Endothelial cell of umbilical vein (primary cell): ENCODE measurements at regions not wholly inside any gene's neighbourhood (a gene's known extent, or its start where the extent isn't known, plus 50 kb on each side); places are given as distances from the start of the nearest gene placed in this dataset.

Experiments used
- BruUV-seq: library from RNA; stranded (reverse); fragments of 400-500 nt; replicated peaks from 2 replicates; lab custom pipeline; 2021; lab: Mats Ljungman, UMichigan
- CTCF ChIA-PET: fragments of 300-600, 350-600 bp; sonication (Branson Sonifier 250); formaldehyde crosslinking; loops from one replicate; lab custom pipeline; 2021; ENCODE audit warnings: antibody characterized with exemption, inconsistent platforms; lab: Charles Lee
- POLR2A ChIA-PET: fragments of 300-600, 350-600 bp; sonication (Branson Sonifier 250); formaldehyde crosslinking; loops from one replicate; lab custom pipeline; 2021; ENCODE audit warnings: antibody characterized with exemption, inconsistent platforms; lab: Charles Lee
- DNase-seq: peaks from one replicate; pipeline ENCODE4 v3.0.0-alpha.2; 2011; ENCODE audit warnings: low read depth, low spot score
- FAIRE-seq: peaks from 2 replicates; lab custom pipeline; 2011; peaks lifted over from hg19 to GRCh38; lab: Jason Lieb, UNC
- H2AFZ ChIP-seq: 2 replicates; pipeline ENCODE4 v1.6.0; 2012; ENCODE audit warnings: low read depth, low read length, control low read depth, inconsistent platforms
- H3K27ac ChIP-seq: 2 replicates; pipeline ENCODE4 v1.5.1; 2011; ENCODE audit warnings: low read depth, mild to moderate bottlenecking, control low read depth, low read length, moderate library complexity; ENCODE audit not compliant: insufficient read depth
- H3K27me3 ChIP-seq, 2 experiments: 2 replicates each; pipeline versions ENCODE4 v1.6.0 to v1.6.1; 2011; ENCODE audit warnings: low read length in 2 of 2, mixed read lengths in 1 of 2; ENCODE audit not compliant: control insufficient read depth in 2 of 2, insufficient read depth in 2 of 2
- H3K36me3 ChIP-seq, 2 experiments: 2 replicates in 1 of 2; 3 replicates in 1 of 2; pipeline ENCODE4 v1.5.1; 2011; ENCODE audit warnings: low read length in 2 of 2, mild to moderate bottlenecking in 1 of 2, moderate library complexity in 1 of 2; ENCODE audit not compliant: control insufficient read depth in 2 of 2, insufficient read depth in 2 of 2; ENCODE audit errors: extremely low read depth in 1 of 2
- H3K4me1 ChIP-seq: 3 replicates; pipeline ENCODE4 v1.5.1; 2011; ENCODE audit warnings: mild to moderate bottlenecking, low read length; ENCODE audit not compliant: control insufficient read depth, insufficient read depth; ENCODE audit errors: extremely low read depth
- H3K4me2 ChIP-seq: 2 replicates; pipeline ENCODE4 v1.6.1; 2011; ENCODE audit warnings: low read length, control low read depth, mixed read lengths; ENCODE audit not compliant: insufficient read depth
- H3K4me3 ChIP-seq, 3 experiments: fragments of 200-600 bp in 1 of 3; sonication (generic), shearing (Covaris generic) in 1 of 3; replicated peaks in 1 of 3; 2 replicates each; pipeline ENCODE4 v1.5.1; 2011 to 2016; ENCODE audit warnings: control low read depth in 3 of 3, low read length in 3 of 3, mild to moderate bottlenecking in 2 of 3, inconsistent platforms in 1 of 3, low read depth in 1 of 3, moderate library complexity in 1 of 3; ENCODE audit not compliant: insufficient read depth in 1 of 3
- H3K79me2 ChIP-seq: 2 replicates; pipeline ENCODE4 v1.6.0; 2012; ENCODE audit warnings: low read length, inconsistent platforms; ENCODE audit not compliant: control insufficient read depth, insufficient read depth
- H3K9ac ChIP-seq: replicated peaks from 2 replicates; pipeline ENCODE3; 2011; ENCODE audit warnings: low read length, control low read depth; ENCODE audit not compliant: insufficient read depth; ENCODE audit errors: extremely low read depth
- H3K9me1 ChIP-seq: replicated peaks from 3 replicates; pipeline ENCODE4 v1.6.0; 2011; ENCODE audit warnings: mild to moderate bottlenecking, low read length; ENCODE audit not compliant: control insufficient read depth, insufficient read depth; ENCODE audit errors: extremely low read depth
- H3K9me3 ChIP-seq: replicated peaks from 2 replicates; pipeline ENCODE4 v1.5.1; 2012; ENCODE audit warnings: low read length, inconsistent platforms; ENCODE audit not compliant: control insufficient read depth, insufficient read depth
- H4K20me1 ChIP-seq: replicated peaks from 2 replicates; pipeline ENCODE3; 2011; ENCODE audit warnings: mild to moderate bottlenecking, low read length; ENCODE audit not compliant: control insufficient read depth, insufficient read depth; ENCODE audit errors: extremely low read depth
- EZH2 ChIP-seq: IDR thresholded peaks from 2 replicates; pipeline ENCODE4 v1.6.1; 2012; ENCODE audit warnings: borderline replicate concordance, low read depth, mild to moderate bottlenecking, moderate library complexity, low read length, inconsistent platforms; ENCODE audit not compliant: severe bottlenecking
- FOS ChIP-seq: IDR thresholded peaks from 2 replicates; pipeline ENCODE4 v1.6.1; 2011; ENCODE audit warnings: mild to moderate bottlenecking, low read length, moderate library complexity, borderline replicate concordance; ENCODE audit not compliant: insufficient read depth
- GATA2 ChIP-seq: IDR thresholded peaks from 2 replicates; pipeline ENCODE4 v1.7.0; 2011; ENCODE audit warnings: low read depth, mild to moderate bottlenecking, moderate library complexity, mixed read lengths, low read length; ENCODE audit not compliant: insufficient read length, insufficient read depth
- JUN ChIP-seq: IDR thresholded peaks from 2 replicates; pipeline ENCODE4 v1.6.1; 2011; ENCODE audit warnings: borderline replicate concordance, low read depth; ENCODE audit not compliant: insufficient read length, insufficient read depth
- MYC ChIP-seq: IDR thresholded peaks from one replicate; pipeline ENCODE4 v1.6.1; 2011; ENCODE audit warnings: mild to moderate bottlenecking, low read depth, low read length
- POLR2A ChIP-seq: IDR thresholded peaks from 2 replicates; pipeline ENCODE4 v1.6.1; 2012; ENCODE audit warnings: low read depth, mild to moderate bottlenecking, control low read depth, low read length
- POLR2AphosphoS5 ChIP-seq: IDR thresholded peaks from 2 replicates; pipeline ENCODE4 v1.6.1; 2012; ENCODE audit warnings: low read depth, mild to moderate bottlenecking, control low read depth, low read length, moderate library complexity; ENCODE audit not compliant: insufficient read depth
- dilution Hi-C: fragments of 300-500 bp; cut with MboI; formaldehyde crosslinking; loops from one replicate; pipeline ENCODE4 v1.15.0; 2019; ENCODE audit warnings: low sequenced_read_pairs; ENCODE audit not compliant: extremely low pct_ligation_motif_present
- intact Hi-C: fragments of 100-400 bp; cut with micrococcal nuclease; formaldehyde crosslinking; loops from one replicate; pipeline ENCODE4 v1.10.0; 2022
- TF ChIP-seq, protein P1 (sequence below): IDR thresholded peaks from 2 replicates; pipeline ENCODE4 v1.6.1; 2011; ENCODE audit not compliant: insufficient read depth, insufficient read length
- TF ChIP-seq, protein P2 (sequence below), 2 donors: IDR thresholded peaks; 1 replicate in 1 of 2; 2 replicates in 1 of 2; pipeline ENCODE4 v1.5.1; 2011; ENCODE audit warnings: low read length in 2 of 2, mild to moderate bottlenecking in 2 of 2, moderate library complexity in 2 of 2, control low read depth in 1 of 2, inconsistent platforms in 1 of 2, low read depth in 1 of 2; ENCODE audit not compliant: insufficient read depth in 1 of 2; ENCODE audit errors: extremely low read depth in 1 of 2

DNA sequence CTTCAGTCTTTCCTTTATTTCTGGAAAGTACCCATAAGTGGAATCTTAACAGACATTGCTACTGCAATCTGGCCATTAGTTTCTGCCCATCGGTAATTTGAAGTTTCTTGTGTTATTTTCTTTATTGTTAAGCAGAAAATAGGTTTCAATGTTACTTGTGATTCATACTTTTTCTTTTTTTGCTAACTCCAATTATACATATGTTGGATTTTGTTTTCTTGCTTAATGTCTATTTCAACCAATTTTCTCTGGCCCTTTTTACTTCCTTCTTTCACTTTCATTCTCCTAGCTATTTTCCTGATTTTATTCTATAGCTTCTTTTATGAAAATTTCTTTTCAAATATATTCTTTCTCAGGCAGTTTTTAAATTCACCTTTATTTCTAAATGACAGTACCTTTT is 457.4 kb downstream of the TCERG1L start:
- no peak overlapping the region for H2AFZ ChIP-seq
- no peak overlapping the region for H3K4me2 ChIP-seq
- ChIA-PET CTCF (no interaction called here), POLR2A (no interaction called here)
- TF ChIP-seq MYC (no peak), GATA2 (no peak), POLR2A (no peak), JUN (no peak), FOS (no peak), POLR2AphosphoS5 (no peak), EZH2 (no peak)
- TF ChIP-seq, protein P1, sequence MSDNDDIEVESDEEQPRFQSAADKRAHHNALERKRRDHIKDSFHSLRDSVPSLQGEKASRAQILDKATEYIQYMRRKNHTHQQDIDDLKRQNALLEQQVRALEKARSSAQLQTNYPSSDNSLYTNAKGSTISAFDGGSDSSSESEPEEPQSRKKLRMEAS = no peak
- TF ChIP-seq, protein P2, sequence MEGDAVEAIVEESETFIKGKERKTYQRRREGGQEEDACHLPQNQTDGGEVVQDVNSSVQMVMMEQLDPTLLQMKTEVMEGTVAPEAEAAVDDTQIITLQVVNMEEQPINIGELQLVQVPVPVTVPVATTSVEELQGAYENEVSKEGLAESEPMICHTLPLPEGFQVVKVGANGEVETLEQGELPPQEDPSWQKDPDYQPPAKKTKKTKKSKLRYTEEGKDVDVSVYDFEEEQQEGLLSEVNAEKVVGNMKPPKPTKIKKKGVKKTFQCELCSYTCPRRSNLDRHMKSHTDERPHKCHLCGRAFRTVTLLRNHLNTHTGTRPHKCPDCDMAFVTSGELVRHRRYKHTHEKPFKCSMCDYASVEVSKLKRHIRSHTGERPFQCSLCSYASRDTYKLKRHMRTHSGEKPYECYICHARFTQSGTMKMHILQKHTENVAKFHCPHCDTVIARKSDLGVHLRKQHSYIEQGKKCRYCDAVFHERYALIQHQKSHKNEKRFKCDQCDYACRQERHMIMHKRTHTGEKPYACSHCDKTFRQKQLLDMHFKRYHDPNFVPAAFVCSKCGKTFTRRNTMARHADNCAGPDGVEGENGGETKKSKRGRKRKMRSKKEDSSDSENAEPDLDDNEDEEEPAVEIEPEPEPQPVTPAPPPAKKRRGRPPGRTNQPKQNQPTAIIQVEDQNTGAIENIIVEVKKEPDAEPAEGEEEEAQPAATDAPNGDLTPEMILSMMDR (IDR thresholded peaks at IDR 0.05; ENCODE audit: extremely low read depth in 1 of 2, insufficient read depth in 1 of 2, low read depth in 1 of 2, low read length in 2 of 2) = no peak
- no peaks in the 10 kb centered on the region for H3K4me1 ChIP-seq
- dilution Hi-C loops = no loop called here
- no peak for DNase-seq
- no peaks in the 10 kb centered on the region for H3K36me3 ChIP-seq
- H3K27ac ChIP-seq = no peak overlapping the region
- no peak overlapping the region for H3K9ac ChIP-seq
- no TSS peak for BruUV-seq
- intact Hi-C loops = no loop called here
- no peaks in the 10 kb centered on the region for H3K27me3 ChIP-seq
- peaks cover 3% of the 10 kb centered on the region for H3K9me3 ChIP-seq
- FAIRE-seq = no peak
- no peaks in the 10 kb centered on the region for H4K20me1 ChIP-seq
- no peaks in the 10 kb centered on the region for H3K79me2 ChIP-seq
- no peaks in the 10 kb centered on the region for H3K9me1 ChIP-seq
- no peak overlapping the region for H3K4me3 ChIP-seq
